Lung (tissue), 11 donors: ENCODE measurements at regions not wholly inside any gene's neighbourhood (a gene's known extent, or its start where the extent isn't known, plus 50 kb on each side); places are given as distances from the start of the nearest gene placed in this dataset.

Experiments used
- ATAC-seq: fragments of 200-7000 bp; cut with Tn5 transposase; one replicate; pipeline ENCODE4 v1.9.1; 2020; ENCODE audit warnings: moderate number of reproducible peaks; ENCODE audit not compliant: insufficient read depth, low FRiP score
- DNase-seq, 3 donors: peaks; one replicate each; pipeline ENCODE4 v3.0.0-alpha.2; 2013 to 2017
- H3K27ac ChIP-seq, 2 donors: one replicate each; pipeline ENCODE4 v1.5.1; 2013; ENCODE audit warnings: mild to moderate bottlenecking in 2 of 2, moderate library complexity in 2 of 2, control low read depth in 1 of 2, inconsistent platforms in 1 of 2, low read depth in 1 of 2, low read length in 1 of 2
- H3K27me3 ChIP-seq, 3 donors: one replicate each; pipeline ENCODE4 v1.5.1; 2013; ENCODE audit warnings: low read length in 2 of 3; ENCODE audit not compliant: control insufficient read depth in 3 of 3, insufficient read depth in 3 of 3
- H3K36me3 ChIP-seq, 4 donors: one replicate each; pipeline ENCODE4 v1.5.1; 2013; ENCODE audit warnings: low read length in 4 of 4, mild to moderate bottlenecking in 1 of 4, moderate library complexity in 1 of 4; ENCODE audit not compliant: control insufficient read depth in 4 of 4, insufficient read depth in 4 of 4
- H3K4me1 ChIP-seq, 5 donors: one replicate each; pipeline ENCODE4 v1.5.1; 2013; ENCODE audit warnings: low read length in 5 of 5, mild to moderate bottlenecking in 2 of 5, moderate library complexity in 1 of 5; ENCODE audit not compliant: control insufficient read depth in 5 of 5, insufficient read depth in 5 of 5
- H3K4me3 ChIP-seq: one replicate; pipeline ENCODE4 v1.5.1; 2013; ENCODE audit warnings: mild to moderate bottlenecking, control low read depth, moderate library complexity
- H3K9ac ChIP-seq, 2 donors: one replicate each; pipeline ENCODE4 v1.5.1; 2013; ENCODE audit warnings: low read length in 2 of 2, control low read depth in 1 of 2; ENCODE audit not compliant: insufficient read depth in 1 of 2
- H3K9me3 ChIP-seq, 4 donors: one replicate each; pipeline ENCODE4 v1.5.1; 2013; ENCODE audit warnings: low read length in 3 of 4, mild to moderate bottlenecking in 1 of 4, moderate library complexity in 1 of 4; ENCODE audit not compliant: control insufficient read depth in 4 of 4, insufficient read depth in 3 of 4
- CTCF ChIP-seq: IDR thresholded peaks from 2 replicates; pipeline ENCODE4 v1.5.1; 2012; ENCODE audit warnings: mild to moderate bottlenecking; ENCODE audit errors: control extremely low read depth, extremely low read depth
- WGBS, 2 donors: extraction: QIAGEN DNeasy Blood & Tissue Kit; methylation state at CpG; one replicate each; pipeline ENCODE4 v1.1.7; 2013; 5-methylcytosine and 5-hydroxymethylcytosine counted together
- donor health status: control.
- donor health status: control.
- donor health status: Bipolar disorder and iron deficiency.
- donor health status: healthy.
- donor health status: DM: yes; HTN: yes; CAD: no.

- no peak for TF ChIP-seq CTCF
- WGBS, 2 donors, result 38 to 52% methylated on average over 7 of the region's 7 CpGs
- H3K36me3 ChIP-seq, result no peaks in the 10 kb centered on the region
- peaks cover 0 to 1% (median 0%) of the 10 kb centered on the region in 5 donors for H3K4me1 ChIP-seq
- no peaks in the 10 kb centered on the region for H3K27me3 ChIP-seq
- no peak overlapping the region for H3K4me3 ChIP-seq
- no peak overlapping the region for H3K27ac ChIP-seq
- ATAC-seq (peak; percentile 20), DNase-seq (peak in 2 of 3 donors; percentile 69 to 85)
- H3K9me3 ChIP-seq, result peaks cover 0 to 13% (median 0%) of the 10 kb centered on the region in 4 donors
- H3K9ac ChIP-seq, result no peak overlapping the region
Observed at GRCh38 chr15:37586976-37587375, 347.5 kb upstream of the TMCO5A start.

- no peak overlapping the region for H3K27ac ChIP-seq
- TF ChIP-seq CTCF, result no peak
- DNase-seq, result peak in 2 of 3 donors; percentile 13 to 25
- no peak overlapping the region for H3K4me3 ChIP-seq
- no peak for ATAC-seq
- no peaks in the 10 kb centered on the region for H3K27me3 ChIP-seq
- H3K9me3 ChIP-seq, result no peaks in the 10 kb centered on the region
- no peaks in the 10 kb centered on the region for H3K36me3 ChIP-seq
- WGBS, 2 donors, result 58 to 62% methylated on average over 2 of the region's 2 CpGs
- peaks cover 0 to 20% (median 0%) of the 10 kb centered on the region in 5 donors for H3K4me1 ChIP-seq
- H3K9ac ChIP-seq, result peak overlapping the region in 1 of 2 donors; percentile 34
Observed at GRCh38 chr15:37594417-37594816, 340.0 kb upstream of the TMCO5A start.

DNA sequence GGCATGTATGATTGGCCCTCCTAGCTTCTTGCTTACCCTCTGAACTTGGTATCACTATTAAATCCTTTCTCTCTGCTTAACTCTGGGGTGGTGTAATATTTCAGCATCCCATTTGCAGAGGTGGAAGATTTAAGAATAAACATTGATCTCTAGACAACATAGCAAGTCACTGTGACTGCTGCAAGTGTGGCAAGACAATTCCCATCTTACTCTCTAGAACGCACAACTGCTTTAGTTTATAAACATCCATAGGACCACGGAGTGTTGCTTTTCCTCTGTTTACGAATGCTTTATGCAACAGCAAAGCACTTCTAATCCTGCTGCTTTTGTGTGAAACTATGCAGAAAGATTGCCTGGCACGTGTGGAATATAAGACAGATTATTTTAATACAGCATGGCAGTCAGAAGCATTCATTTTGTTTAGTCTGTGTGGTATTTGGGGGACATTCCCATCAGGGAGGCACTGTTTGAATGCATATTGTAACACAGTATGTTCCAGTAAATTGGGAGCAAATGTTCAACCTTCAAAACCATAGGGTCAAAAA lies 338.9 kb upstream of the TMCO5A start:
- no peak overlapping the region for H3K27ac ChIP-seq
- peaks cover 0 to 20% (median 0%) of the 10 kb centered on the region in 5 donors for H3K4me1 ChIP-seq
- TF ChIP-seq CTCF, result no peak
- WGBS, 2 donors, result 50 to 62% methylated on average over 4 of the region's 4 CpGs
- DNase-seq, result peak; percentile 36 to 83 (median 75)
- H3K4me3 ChIP-seq, result no peak overlapping the region
- no peaks in the 10 kb centered on the region for H3K36me3 ChIP-seq
- H3K9ac ChIP-seq, result no peak overlapping the region
- H3K27me3 ChIP-seq, result no peaks in the 10 kb centered on the region
- ATAC-seq, result no peak
- no peaks in the 10 kb centered on the region for H3K9me3 ChIP-seq

DNA sequence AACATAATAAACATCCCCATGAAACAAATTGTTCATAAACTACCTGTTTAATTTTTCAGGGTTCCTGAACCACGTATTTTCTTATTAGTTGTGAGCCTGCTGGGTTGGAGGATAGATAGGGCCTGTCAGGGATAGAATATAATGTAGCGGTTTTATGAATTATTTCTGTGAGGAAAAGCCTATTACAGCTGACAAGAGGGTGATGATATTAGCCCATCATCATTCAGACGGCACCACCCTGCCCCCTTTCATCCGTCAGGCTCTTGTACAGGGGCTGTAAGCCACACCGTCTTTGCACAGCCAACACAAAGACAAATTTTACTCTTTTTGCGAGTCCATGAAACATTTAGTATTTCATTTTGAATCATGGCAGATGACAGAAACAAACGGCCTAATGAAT lies 335.3 kb upstream of the TMCO5A start:
- no peak for TF ChIP-seq CTCF
- Histone ChIP-seq H3K27me3 (no peaks in the 10 kb centered on the region), H3K9me3 (no peaks in the 10 kb centered on the region), H3K9ac (no peak overlapping the region), H3K36me3 (no peaks in the 10 kb centered on the region), H3K27ac (no peak overlapping the region), H3K4me1 (peaks cover 0 to 16% (median 0%) of the 10 kb centered on the region in 5 donors), H3K4me3 (no peak overlapping the region)
- no peak for ATAC-seq
- WGBS, 2 donors, result 77 to 79% methylated on average over 7 of the region's 7 CpGs
- no peak for DNase-seq
